Lower leg skin (tissue), 4 donors: ENCODE measurements at regions not wholly inside any gene's neighbourhood (a gene's known extent, or its start where the extent isn't known, plus 50 kb on each side); places are given as distances from the start of the nearest gene placed in this dataset.

Experiments
- DNase-seq, 2 donors: peaks; one replicate each; pipeline ENCODE4 v3.0.0-alpha.2; 2019; ENCODE audit warnings: low spot score in 2 of 2
- H3K4me3 ChIP-seq: fragments of 200-600 bp; sonication (generic); 2 replicates; pipeline ENCODE4 v1.5.1; 2017; ENCODE audit warnings: mild to moderate bottlenecking, low read depth; ENCODE audit not compliant: poor library complexity, severe bottlenecking
- CTCF ChIP-seq, 3 donors: fragments of 450-650 bp; IDR thresholded peaks; one replicate each; pipeline ENCODE4 v1.5.1; 2016; ENCODE audit warnings: antibody characterized with exemption in 3 of 3, mild to moderate bottlenecking in 3 of 3, moderate library complexity in 2 of 3
- POLR2A ChIP-seq, 2 donors: fragments of 450-650 bp; IDR thresholded peaks; one replicate each; pipeline ENCODE4 v1.6.1; 2016 to 2017; ENCODE audit warnings: antibody characterized with exemption in 2 of 2, mild to moderate bottlenecking in 1 of 2, moderate library complexity in 1 of 2
- WGBS, 2 donors: methylation state at CpG; one replicate each; pipeline ENCODE4 v1.1.5; 2018; 5-methylcytosine and 5-hydroxymethylcytosine counted together
- intact Hi-C: fragments of 100-400 bp; cut with DNase I; formaldehyde crosslinking; loops from one replicate; pipeline ENCODE4 v1.15.0; 2023; ENCODE audit warnings: low total_unique reads

GRCh38 chr20:22324505-22324904 is 259.9 kb downstream of the FOXA2 start:
- intact Hi-C loops = no loop called here
- TF ChIP-seq POLR2A (IDR thresholded peaks at IDR 0.05) (no peak), CTCF (IDR thresholded peaks at IDR 0.05) (no peak)
- no peak overlapping the region for H3K4me3 ChIP-seq
- no peak for DNase-seq
- 33 to 53% methylated on average over 2 of the region's 2 CpGs for WGBS, 2 donors

GRCh38 chr20:22322513-22322912 is 261.9 kb downstream of the FOXA2 start:
- no peak for TF ChIP-seq POLR2A (IDR thresholded peaks at IDR 0.05)
- no peak for TF ChIP-seq CTCF (IDR thresholded peaks at IDR 0.05)
- intact Hi-C loops = no loop called here
- 41 to 45% methylated on average over 2 of the region's 2 CpGs for WGBS, 2 donors

DNA sequence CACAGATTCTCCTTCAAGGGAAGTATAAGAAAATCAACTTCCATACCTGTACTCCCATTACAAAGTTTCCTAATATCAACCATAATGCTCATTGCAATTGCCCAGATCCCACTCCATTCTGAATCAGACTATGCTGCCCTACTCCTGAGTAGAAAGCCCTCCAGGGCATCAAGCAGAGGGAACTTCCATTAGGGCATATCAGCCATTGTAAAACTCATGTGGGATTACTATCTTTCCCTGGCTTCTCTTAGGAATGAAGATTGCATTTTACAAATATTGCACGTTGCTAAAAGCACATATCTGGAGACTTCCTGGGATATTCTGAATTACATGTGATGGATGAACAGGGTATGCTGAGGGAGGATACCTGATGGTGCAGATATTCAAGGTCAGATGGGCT is 263.2 kb downstream of the FOXA2 start:
- H3K4me3 ChIP-seq = no peak overlapping the region
- TF ChIP-seq CTCF (IDR thresholded peaks at IDR 0.05) (no peak), POLR2A (IDR thresholded peaks at IDR 0.05) (no peak)
- no peak for DNase-seq
- intact Hi-C loops = no loop called here
- 77 to 78% methylated on average over 1 of the region's 1 CpG for WGBS, 2 donors

More at GRCh38 chr20:22322513-22322912, 261.9 kb downstream of the FOXA2 start:
- no peak for DNase-seq
- H3K4me3 ChIP-seq = no peak overlapping the region

DNA sequence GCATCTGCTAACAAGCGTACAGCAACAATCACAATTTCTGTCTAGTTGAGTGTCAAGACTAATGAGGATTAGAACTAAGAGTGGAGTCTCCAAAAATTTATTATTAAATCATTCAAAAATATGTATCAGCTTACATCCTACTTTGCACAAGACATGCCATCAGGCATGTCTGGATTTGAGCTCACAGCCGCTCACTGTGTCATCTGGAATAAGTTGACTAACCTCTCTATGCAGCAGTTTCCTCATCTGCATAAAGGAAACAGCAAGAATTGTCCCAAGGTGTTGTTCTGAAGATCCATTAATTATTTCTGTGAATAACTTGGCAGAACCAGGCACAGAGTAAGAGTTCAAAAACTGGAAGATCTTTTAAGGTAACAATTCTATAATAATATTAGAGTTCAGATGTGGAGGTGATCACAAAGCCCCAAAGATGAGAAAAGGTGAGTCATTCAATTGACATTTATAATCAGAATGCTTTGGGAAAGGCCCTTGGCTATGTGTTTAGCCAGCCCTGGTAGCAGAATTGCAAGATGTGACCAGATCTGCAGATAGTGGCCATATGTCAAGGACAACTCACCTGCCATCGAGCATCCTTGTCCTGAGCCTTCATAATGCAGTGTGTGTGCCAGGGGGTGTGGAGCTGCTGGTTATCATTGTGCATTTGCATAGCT is 264.0 kb downstream of the FOXA2 start:
- WGBS, 2 donors = 59% methylated on average over 3 of the region's 3 CpGs
- DNase-seq = no peak
- intact Hi-C loops = no loop called here

GRCh38 chr20:22315771-22316170 is 268.6 kb downstream of the FOXA2 start:
- DNase-seq = no peak
- no peak overlapping the region for H3K4me3 ChIP-seq
- intact Hi-C loops = loop anchor here (10.0 kb wide), 1 partner anchor 511 kb away; no protein-coding TSS in a partner anchor
- no peak for TF ChIP-seq CTCF (IDR thresholded peaks at IDR 0.05)
- WGBS, 2 donors = 81 to 85% methylated on average over 5 of the region's 5 CpGs

More for the DNA sequence above, 264.0 kb downstream of the FOXA2 start:
- H3K4me3 ChIP-seq = no peak overlapping the region
- TF ChIP-seq POLR2A (IDR thresholded peaks at IDR 0.05) = no peak
- no peak for TF ChIP-seq CTCF (IDR thresholded peaks at IDR 0.05)

- WGBS, 2 donors = 74 to 76% methylated on average over 2 of the region's 2 CpGs
- TF ChIP-seq POLR2A (IDR thresholded peaks at IDR 0.05) (no peak), CTCF (IDR thresholded peaks at IDR 0.05) (no peak)
- intact Hi-C loops = loop anchor here (10.0 kb wide), 1 partner anchor 510 kb away; no protein-coding TSS in a partner anchor
- DNase-seq = no peak
- H3K4me3 ChIP-seq = no peak overlapping the region
Measured at GRCh38 chr20:22315073-22315472, 269.3 kb downstream of the FOXA2 start.
